SKM-1 (cell line): ENCODE measurements at regions not wholly inside any gene's neighbourhood (a gene's known extent, or its start where the extent isn't known, plus 50 kb on each side); places are given as distances from the start of the nearest gene placed in this dataset.

Source experiments
- DNase-seq: peaks from one replicate; lab custom pipeline; 2025; ENCODE audit not compliant: unreplicated experiment; lab: John Stamatoyannopoulos, UW

- DNase-seq, result no peak
Observed at GRCh38 chr12:17695495-17695894, 394.5 kb downstream of the RERGL start.

GRCh38 chr12:17691369-17691768, 398.6 kb downstream of the RERGL start:
- no peak for DNase-seq

GRCh38 chr12:17680220-17680619, 409.8 kb downstream of the RERGL start:
- no peak for DNase-seq

- DNase-seq, result no peak
Observed at GRCh38 chr12:17666641-17667324, 423.2 kb downstream of the RERGL start.

- DNase-seq, result no peak
Observed at GRCh38 chr12:17665839-17666238, 424.2 kb downstream of the RERGL start.

- no peak for DNase-seq
Observed at GRCh38 chr12:17661250-17661649, 428.7 kb downstream of the RERGL start.

- no peak for DNase-seq
Observed at GRCh38 chr12:17652436-17652835, 437.6 kb downstream of the RERGL start.

GRCh38 chr12:17642340-17642650, 447.7 kb downstream of the RERGL start:
- DNase-seq, result no peak

GRCh38 chr12:17640615-17641014, 449.4 kb downstream of the RERGL start:
- no peak for DNase-seq

- no peak for DNase-seq
Observed at GRCh38 chr12:17618831-17619230, 471.2 kb downstream of the RERGL start.

GRCh38 chr12:17609701-17610100, 480.3 kb downstream of the RERGL start:
- DNase-seq, result no peak

- no peak for DNase-seq
Observed at GRCh38 chr12:17609153-17609552, 480.8 kb downstream of the RERGL start.

- DNase-seq, result no peak
Observed at GRCh38 chr12:17595111-17595510, 494.9 kb downstream of the RERGL start.

- no peak for DNase-seq
Observed at GRCh38 chr12:17593715-17594406, 496.1 kb downstream of the RERGL start.

GRCh38 chr12:17592472-17592871, 497.5 kb downstream of the RERGL start:
- DNase-seq, result no peak

- DNase-seq, result no peak
Observed at GRCh38 chr12:17591005-17591681, 498.9 kb downstream of the RERGL start.

- no peak for DNase-seq
Observed at GRCh38 chr12:17588968-17589367, 501.0 kb downstream of the RERGL start.

- DNase-seq, result no peak
Observed at GRCh38 chr12:17579205-17580026, 510.6 kb downstream of the RERGL start.

- no peak for DNase-seq
Observed at GRCh38 chr12:17577405-17577804, 512.6 kb downstream of the RERGL start.

- no peak for DNase-seq
Observed at GRCh38 chr12:17572250-17572649, 517.7 kb downstream of the RERGL start.

GRCh38 chr12:17571047-17571446, 518.9 kb downstream of the RERGL start:
- DNase-seq, result no peak
